Stimulated activated CD8-positive, alpha-beta memory T cell treated with anti-CD3 and anti-CD28 coated beads, Interleukin-4, amount 100 ng/mL, for 48 hours (primary cell): ENCODE measurements at regions not wholly inside any gene's neighbourhood (a gene's known extent, or its start where the extent isn't known, plus 50 kb on each side); places are given as distances from the start of the nearest gene placed in this dataset.

Experiments
- DNase-seq: peaks from one replicate; pipeline ENCODE4 v3.0.0-alpha.2; 2020

- peak; percentile 14 for DNase-seq
Measured at GRCh38 chr5:70307064-70307463, 108.1 kb upstream of the GTF2H2C_2 start.
